ENCODE measurements at regions not wholly inside any gene's neighbourhood (a gene's known extent, or its start where the extent isn't known, plus 50 kb on each side); places are given as distances from the start of the nearest gene placed in this dataset.

DNA sequence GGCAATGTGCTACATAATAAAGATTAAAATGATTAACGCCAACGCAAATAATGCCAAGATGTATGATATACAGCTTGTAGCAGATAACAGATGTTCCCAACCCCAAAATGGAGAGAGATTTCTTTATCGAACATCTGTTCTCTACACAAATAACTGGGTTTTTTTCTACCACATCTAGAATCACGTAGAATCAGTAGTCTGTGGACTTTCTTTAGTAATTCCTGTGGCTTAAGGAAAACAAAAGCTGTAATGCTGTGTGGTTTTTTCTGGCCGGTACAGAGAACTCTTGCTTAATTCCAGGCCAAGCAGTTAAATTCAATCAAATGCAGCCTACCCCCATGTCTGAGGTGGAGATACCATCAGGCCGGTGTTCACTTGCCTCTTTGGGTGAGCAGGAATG, 303.4 kb downstream of the FAT3 start:
- TF ChIP-seq, protein P1, sequence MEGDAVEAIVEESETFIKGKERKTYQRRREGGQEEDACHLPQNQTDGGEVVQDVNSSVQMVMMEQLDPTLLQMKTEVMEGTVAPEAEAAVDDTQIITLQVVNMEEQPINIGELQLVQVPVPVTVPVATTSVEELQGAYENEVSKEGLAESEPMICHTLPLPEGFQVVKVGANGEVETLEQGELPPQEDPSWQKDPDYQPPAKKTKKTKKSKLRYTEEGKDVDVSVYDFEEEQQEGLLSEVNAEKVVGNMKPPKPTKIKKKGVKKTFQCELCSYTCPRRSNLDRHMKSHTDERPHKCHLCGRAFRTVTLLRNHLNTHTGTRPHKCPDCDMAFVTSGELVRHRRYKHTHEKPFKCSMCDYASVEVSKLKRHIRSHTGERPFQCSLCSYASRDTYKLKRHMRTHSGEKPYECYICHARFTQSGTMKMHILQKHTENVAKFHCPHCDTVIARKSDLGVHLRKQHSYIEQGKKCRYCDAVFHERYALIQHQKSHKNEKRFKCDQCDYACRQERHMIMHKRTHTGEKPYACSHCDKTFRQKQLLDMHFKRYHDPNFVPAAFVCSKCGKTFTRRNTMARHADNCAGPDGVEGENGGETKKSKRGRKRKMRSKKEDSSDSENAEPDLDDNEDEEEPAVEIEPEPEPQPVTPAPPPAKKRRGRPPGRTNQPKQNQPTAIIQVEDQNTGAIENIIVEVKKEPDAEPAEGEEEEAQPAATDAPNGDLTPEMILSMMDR (IDR thresholded peaks at IDR 0.05; ENCODE audit: poor library complexity, severe bottlenecking), result no peak
- no peak for TF ChIP-seq SMC3 (conservative IDR thresholded peaks at IDR 0.05; ENCODE audit: poor library complexity)
- no peak for TF ChIP-seq RAD21 (conservative IDR thresholded peaks at IDR 0.05)

Measured in neural cell (in vitro differentiated cells).